Thoracic aorta (tissue), 2 donors: ENCODE measurements at regions not wholly inside any gene's neighbourhood (a gene's known extent, or its start where the extent isn't known, plus 50 kb on each side); places are given as distances from the start of the nearest gene placed in this dataset.

Experiments
- ATAC-seq: fragments of 150-250 bp; one replicate; pipeline ENCODE4 v1.8.0; 2017; ENCODE audit warnings: low read depth; ENCODE audit not compliant: insufficient number of reproducible peaks, low FRiP score
- DNase-seq: peaks from one replicate; pipeline ENCODE4 v3.0.0-alpha.2; 2020; ENCODE audit warnings: low spot score
- H3K27ac ChIP-seq, 2 donors: fragments of 200-600 bp; sonication (generic); 1 replicate in 1 of 2; 2 replicates in 1 of 2; pipeline ENCODE4 v1.5.1; 2016; ENCODE audit warnings: mild to moderate bottlenecking in 2 of 2, moderate library complexity in 2 of 2
- H3K27me3 ChIP-seq: fragments of 200-600 bp; sonication (generic); replicated peaks from 2 replicates; pipeline ENCODE4 v1.6.0; 2016; ENCODE audit warnings: mild to moderate bottlenecking; ENCODE audit not compliant: insufficient read depth
- H3K36me3 ChIP-seq: fragments of 200-600 bp; sonication (generic); one replicate; pipeline ENCODE4 v1.5.1; 2016
- H3K4me1 ChIP-seq, 2 donors: fragments of 200-600 bp; sonication (generic); 1 replicate in 1 of 2; 2 replicates in 1 of 2; pipeline versions ENCODE4 v1.5.1 to v1.6.0; 2016; ENCODE audit warnings: low read depth in 2 of 2, mild to moderate bottlenecking in 1 of 2; ENCODE audit not compliant: control insufficient read depth in 1 of 2
- H3K4me3 ChIP-seq: fragments of 200-600 bp; sonication (generic); 2 replicates; pipeline ENCODE4 v1.5.1; 2016; ENCODE audit warnings: mild to moderate bottlenecking
- H3K9me3 ChIP-seq: fragments of 200-600 bp; sonication (generic); 2 replicates; pipeline ENCODE4 v1.5.1; 2016
- CTCF ChIP-seq: fragments of 200-600 bp; sonication (generic); IDR thresholded peaks from one replicate; pipeline ENCODE4 v1.5.1; 2019; ENCODE audit warnings: antibody characterized with exemption

- no peak for TF ChIP-seq CTCF
- H3K9me3 ChIP-seq: no peaks in the 10 kb centered on the region
- H3K27ac ChIP-seq: no peak overlapping the region
- no peak overlapping the region for H3K4me3 ChIP-seq
- H3K27me3 ChIP-seq: no peaks in the 10 kb centered on the region
- no peak for DNase-seq
- no peak for ATAC-seq
- no peaks in the 10 kb centered on the region for H3K4me1 ChIP-seq
- H3K36me3 ChIP-seq: no peaks in the 10 kb centered on the region
These were observed 200.2 kb downstream of the SPATA31D1 start for GRCh38 chr9:82188817-82189216.

- no peaks in the 10 kb centered on the region for H3K27me3 ChIP-seq
- no peak overlapping the region for H3K4me3 ChIP-seq
- H3K27ac ChIP-seq: no peak overlapping the region
- H3K4me1 ChIP-seq: no peaks in the 10 kb centered on the region
- H3K9me3 ChIP-seq: no peaks in the 10 kb centered on the region
- no peak for TF ChIP-seq CTCF
- DNase-seq: no peak
- no peak for ATAC-seq
- H3K36me3 ChIP-seq: no peaks in the 10 kb centered on the region
These were observed 202.7 kb downstream of the SPATA31D1 start for GRCh38 chr9:82191082-82191770.

- no peak for TF ChIP-seq CTCF
- Histone ChIP-seq H3K4me1 (no peaks in the 10 kb centered on the region), H3K27me3 (no peaks in the 10 kb centered on the region), H3K27ac (no peak overlapping the region), H3K36me3 (no peaks in the 10 kb centered on the region), H3K4me3 (no peak overlapping the region), H3K9me3 (no peaks in the 10 kb centered on the region)
- no peak for DNase-seq
- no peak for ATAC-seq
These were observed 203.6 kb downstream of the SPATA31D1 start for GRCh38 chr9:82192211-82192610.

- Histone ChIP-seq H3K36me3 (no peaks in the 10 kb centered on the region), H3K4me3 (no peak overlapping the region), H3K4me1 (no peaks in the 10 kb centered on the region), H3K9me3 (no peaks in the 10 kb centered on the region), H3K27me3 (no peaks in the 10 kb centered on the region), H3K27ac (no peak overlapping the region)
- no peak for TF ChIP-seq CTCF
- ATAC-seq (no peak), DNase-seq (no peak)
These were observed 208.3 kb downstream of the SPATA31D1 start for GRCh38 chr9:82196622-82197441.

- H3K4me1 ChIP-seq: no peaks in the 10 kb centered on the region
- ATAC-seq: no peak
- H3K4me3 ChIP-seq: no peak overlapping the region
- no peaks in the 10 kb centered on the region for H3K36me3 ChIP-seq
- no peaks in the 10 kb centered on the region for H3K27me3 ChIP-seq
- no peak for DNase-seq
- H3K9me3 ChIP-seq: no peaks in the 10 kb centered on the region
- no peak for TF ChIP-seq CTCF
- no peak overlapping the region for H3K27ac ChIP-seq
These were observed 212.6 kb downstream of the SPATA31D1 start for GRCh38 chr9:82201196-82201595.
